ENCODE measurements at regions not wholly inside any gene's neighbourhood (a gene's known extent, or its start where the extent isn't known, plus 50 kb on each side); places are given as distances from the start of the nearest gene placed in this dataset.

DNA sequence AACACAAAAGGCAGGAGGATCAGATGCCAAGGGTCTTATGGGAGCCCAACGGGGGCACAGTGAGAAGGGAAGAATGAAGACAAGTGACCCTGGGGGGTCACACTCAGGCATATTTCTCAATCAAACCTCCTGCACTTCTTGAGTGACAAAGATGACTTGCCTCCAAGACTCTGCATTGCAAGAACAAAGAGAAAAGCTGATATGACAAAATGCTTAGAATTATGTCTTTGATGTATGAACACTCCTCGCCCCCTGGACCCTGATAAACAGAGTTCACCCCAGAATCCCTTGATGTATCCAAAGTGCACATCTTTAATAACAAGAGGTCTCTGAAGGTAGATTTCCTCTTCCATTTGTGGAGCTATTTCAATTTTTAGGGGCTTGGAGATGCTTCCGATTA lies 146.5 kb downstream of the C5orf15 start:
- TF ChIP-seq, protein P1, sequence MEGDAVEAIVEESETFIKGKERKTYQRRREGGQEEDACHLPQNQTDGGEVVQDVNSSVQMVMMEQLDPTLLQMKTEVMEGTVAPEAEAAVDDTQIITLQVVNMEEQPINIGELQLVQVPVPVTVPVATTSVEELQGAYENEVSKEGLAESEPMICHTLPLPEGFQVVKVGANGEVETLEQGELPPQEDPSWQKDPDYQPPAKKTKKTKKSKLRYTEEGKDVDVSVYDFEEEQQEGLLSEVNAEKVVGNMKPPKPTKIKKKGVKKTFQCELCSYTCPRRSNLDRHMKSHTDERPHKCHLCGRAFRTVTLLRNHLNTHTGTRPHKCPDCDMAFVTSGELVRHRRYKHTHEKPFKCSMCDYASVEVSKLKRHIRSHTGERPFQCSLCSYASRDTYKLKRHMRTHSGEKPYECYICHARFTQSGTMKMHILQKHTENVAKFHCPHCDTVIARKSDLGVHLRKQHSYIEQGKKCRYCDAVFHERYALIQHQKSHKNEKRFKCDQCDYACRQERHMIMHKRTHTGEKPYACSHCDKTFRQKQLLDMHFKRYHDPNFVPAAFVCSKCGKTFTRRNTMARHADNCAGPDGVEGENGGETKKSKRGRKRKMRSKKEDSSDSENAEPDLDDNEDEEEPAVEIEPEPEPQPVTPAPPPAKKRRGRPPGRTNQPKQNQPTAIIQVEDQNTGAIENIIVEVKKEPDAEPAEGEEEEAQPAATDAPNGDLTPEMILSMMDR (IDR thresholded peaks at IDR 0.05) = no peak
- TF ChIP-seq, protein P2, sequence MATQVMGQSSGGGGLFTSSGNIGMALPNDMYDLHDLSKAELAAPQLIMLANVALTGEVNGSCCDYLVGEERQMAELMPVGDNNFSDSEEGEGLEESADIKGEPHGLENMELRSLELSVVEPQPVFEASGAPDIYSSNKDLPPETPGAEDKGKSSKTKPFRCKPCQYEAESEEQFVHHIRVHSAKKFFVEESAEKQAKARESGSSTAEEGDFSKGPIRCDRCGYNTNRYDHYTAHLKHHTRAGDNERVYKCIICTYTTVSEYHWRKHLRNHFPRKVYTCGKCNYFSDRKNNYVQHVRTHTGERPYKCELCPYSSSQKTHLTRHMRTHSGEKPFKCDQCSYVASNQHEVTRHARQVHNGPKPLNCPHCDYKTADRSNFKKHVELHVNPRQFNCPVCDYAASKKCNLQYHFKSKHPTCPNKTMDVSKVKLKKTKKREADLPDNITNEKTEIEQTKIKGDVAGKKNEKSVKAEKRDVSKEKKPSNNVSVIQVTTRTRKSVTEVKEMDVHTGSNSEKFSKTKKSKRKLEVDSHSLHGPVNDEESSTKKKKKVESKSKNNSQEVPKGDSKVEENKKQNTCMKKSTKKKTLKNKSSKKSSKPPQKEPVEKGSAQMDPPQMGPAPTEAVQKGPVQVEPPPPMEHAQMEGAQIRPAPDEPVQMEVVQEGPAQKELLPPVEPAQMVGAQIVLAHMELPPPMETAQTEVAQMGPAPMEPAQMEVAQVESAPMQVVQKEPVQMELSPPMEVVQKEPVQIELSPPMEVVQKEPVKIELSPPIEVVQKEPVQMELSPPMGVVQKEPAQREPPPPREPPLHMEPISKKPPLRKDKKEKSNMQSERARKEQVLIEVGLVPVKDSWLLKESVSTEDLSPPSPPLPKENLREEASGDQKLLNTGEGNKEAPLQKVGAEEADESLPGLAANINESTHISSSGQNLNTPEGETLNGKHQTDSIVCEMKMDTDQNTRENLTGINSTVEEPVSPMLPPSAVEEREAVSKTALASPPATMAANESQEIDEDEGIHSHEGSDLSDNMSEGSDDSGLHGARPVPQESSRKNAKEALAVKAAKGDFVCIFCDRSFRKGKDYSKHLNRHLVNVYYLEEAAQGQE (IDR thresholded peaks at IDR 0.05; ENCODE audit: insufficient read depth in 1 of 2, low read depth in 2 of 2, low read length in 1 of 2) = no peak
- TF ChIP-seq POLR2AphosphoS5 (IDR thresholded peaks at IDR 0.05; ENCODE audit: low read depth, low read length) (no peak), SIN3A (IDR thresholded peaks at IDR 0.05; ENCODE audit: borderline replicate concordance, insufficient read depth, low read depth, low read length) (no peak), TCF7L2 (IDR thresholded peaks at IDR 0.05; ENCODE audit: low read depth, low read length) (no peak)

Measured in Panc1 (cell line).